BE2C (cell line): ENCODE measurements at regions not wholly inside any gene's neighbourhood (a gene's known extent, or its start where the extent isn't known, plus 50 kb on each side); places are given as distances from the start of the nearest gene placed in this dataset.
A peak's percentile ranks its signal among the peaks of the same experiment; 100 is the strongest.

ENCODE experiments used
- DNase-seq: peaks from one replicate; pipeline ENCODE4 v3.0.0-alpha.2; 2020
- H3K27me3 ChIP-seq: fragments of 250-450 bp; sonication (Bioruptor Pico); 2 replicates; pipeline ENCODE4 v1.5.1; 2020; ENCODE audit warnings: mild to moderate bottlenecking
- H3K36me3 ChIP-seq: fragments of 250-450 bp; sonication (Bioruptor Pico); 2 replicates; pipeline ENCODE4 v1.5.1; 2020; ENCODE audit warnings: mild to moderate bottlenecking
- H3K4me1 ChIP-seq: fragments of 250-450 bp; sonication (Bioruptor Pico); 2 replicates; pipeline ENCODE4 v1.5.1; 2020
- H3K4me3 ChIP-seq: 2 replicates; pipeline ENCODE4 v1.5.1; 2011; ENCODE audit warnings: low read depth, low read length
- H3K9me3 ChIP-seq: fragments of 250-450 bp; sonication (Bioruptor Pico); 2 replicates; pipeline ENCODE4 v1.5.1; 2020
- TF ChIP-seq, protein P1 (sequence below): IDR thresholded peaks from 2 replicates; pipeline ENCODE4 v1.5.1; 2012; ENCODE audit warnings: mild to moderate bottlenecking, low read depth, low read length

DNA sequence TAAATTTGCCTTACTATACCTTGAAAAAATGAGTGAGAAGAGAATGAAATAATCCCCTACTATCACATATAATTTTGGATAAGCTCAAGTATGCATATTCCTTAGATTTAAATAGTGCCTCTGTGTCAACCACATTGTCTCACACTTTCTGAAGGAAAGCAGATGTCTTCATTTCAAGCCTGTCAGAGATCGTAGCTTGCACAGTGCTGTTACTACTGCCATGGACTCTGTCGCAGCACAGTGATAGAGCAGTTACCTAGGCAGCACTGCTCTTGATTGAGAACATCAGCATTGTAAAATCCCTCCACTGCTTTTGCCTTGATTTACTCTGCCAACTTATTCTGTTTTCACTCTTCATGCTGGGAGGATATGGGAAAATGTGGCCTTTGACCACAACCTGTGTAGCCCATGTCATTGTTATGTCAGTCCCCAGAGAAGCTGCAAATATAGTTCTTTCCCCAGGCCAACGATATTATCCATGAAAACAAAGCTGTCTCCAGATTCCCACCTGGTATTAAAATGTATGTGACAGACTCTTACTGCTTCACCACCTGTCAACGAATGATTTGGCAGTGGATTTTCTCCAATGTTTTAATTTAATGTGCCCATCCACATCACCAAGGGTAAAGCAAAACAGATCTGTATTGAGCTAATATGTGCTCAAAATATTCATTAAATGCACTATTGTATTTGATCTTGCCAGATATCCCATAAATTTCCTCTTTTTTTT is 675.7 kb downstream of the METTL4 start:
- Histone ChIP-seq H3K36me3 (no peaks in the 10 kb centered on the region), H3K9me3 (no peaks in the 10 kb centered on the region), H3K27me3 (no peaks in the 10 kb centered on the region), H3K4me3 (no peak overlapping the region), H3K4me1 (no peaks in the 10 kb centered on the region)
- TF ChIP-seq, protein P1, sequence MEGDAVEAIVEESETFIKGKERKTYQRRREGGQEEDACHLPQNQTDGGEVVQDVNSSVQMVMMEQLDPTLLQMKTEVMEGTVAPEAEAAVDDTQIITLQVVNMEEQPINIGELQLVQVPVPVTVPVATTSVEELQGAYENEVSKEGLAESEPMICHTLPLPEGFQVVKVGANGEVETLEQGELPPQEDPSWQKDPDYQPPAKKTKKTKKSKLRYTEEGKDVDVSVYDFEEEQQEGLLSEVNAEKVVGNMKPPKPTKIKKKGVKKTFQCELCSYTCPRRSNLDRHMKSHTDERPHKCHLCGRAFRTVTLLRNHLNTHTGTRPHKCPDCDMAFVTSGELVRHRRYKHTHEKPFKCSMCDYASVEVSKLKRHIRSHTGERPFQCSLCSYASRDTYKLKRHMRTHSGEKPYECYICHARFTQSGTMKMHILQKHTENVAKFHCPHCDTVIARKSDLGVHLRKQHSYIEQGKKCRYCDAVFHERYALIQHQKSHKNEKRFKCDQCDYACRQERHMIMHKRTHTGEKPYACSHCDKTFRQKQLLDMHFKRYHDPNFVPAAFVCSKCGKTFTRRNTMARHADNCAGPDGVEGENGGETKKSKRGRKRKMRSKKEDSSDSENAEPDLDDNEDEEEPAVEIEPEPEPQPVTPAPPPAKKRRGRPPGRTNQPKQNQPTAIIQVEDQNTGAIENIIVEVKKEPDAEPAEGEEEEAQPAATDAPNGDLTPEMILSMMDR, result no peak
- no peak for DNase-seq

DNA sequence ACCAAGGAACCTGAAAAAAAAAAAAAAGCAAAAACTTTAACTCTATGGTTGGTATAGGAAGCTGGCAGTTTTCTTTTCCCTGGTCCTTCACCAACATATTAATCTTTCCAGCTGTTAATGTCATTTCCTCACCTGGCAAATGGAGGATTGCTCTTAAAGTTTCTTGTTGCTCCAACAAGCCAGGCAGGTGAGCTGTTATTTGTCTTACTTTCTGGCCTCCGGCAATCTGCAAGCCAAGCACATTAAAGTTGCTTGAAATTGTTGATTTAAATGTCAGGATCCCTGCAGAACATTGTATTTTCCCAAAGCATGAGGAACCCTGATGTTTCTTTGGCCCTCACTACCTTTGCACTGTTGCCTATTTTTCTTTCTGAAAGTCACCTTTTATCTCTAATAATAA is 664.9 kb downstream of the METTL4 start:
- Histone ChIP-seq H3K36me3 (no peaks in the 10 kb centered on the region), H3K9me3 (no peaks in the 10 kb centered on the region), H3K27me3 (no peaks in the 10 kb centered on the region), H3K4me3 (no peak overlapping the region), H3K4me1 (no peaks in the 10 kb centered on the region)
- TF ChIP-seq, protein P1, result no peak
- DNase-seq, result no peak

DNA sequence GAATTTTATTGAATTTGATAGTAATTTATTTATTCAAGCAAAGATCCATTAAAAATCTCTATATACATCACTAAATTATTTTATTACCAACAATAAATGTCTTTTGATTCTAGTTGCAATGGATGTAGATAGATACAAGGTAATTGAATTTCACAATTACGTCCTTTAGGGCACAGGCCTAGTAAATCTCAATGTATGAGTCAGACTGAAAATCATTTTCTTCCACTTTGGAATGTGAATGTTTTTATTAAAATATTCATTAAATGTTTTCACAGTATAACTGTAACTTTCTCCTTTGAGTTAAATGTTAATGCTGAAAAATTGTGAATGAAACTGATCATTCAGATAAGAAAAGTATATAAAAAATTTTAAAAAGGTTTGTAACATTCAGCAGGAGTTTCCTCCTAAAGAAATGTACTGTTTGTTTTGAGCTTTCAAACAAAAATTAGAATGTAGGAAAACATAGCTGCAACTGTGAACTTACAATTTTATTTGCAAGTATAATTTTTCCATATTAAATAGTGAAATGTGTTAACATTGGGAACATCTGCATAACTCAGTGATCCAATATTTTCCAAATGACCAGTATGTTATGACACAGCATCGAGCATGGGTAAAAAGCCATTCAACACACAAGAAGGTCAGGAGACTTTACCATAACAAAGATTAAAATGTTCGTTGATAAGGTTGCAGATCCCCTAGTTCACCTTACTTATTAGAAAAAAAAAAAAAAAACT is 663.7 kb downstream of the METTL4 start:
- DNase-seq, result no peak
- Histone ChIP-seq H3K4me3 (no peak overlapping the region), H3K9me3 (no peaks in the 10 kb centered on the region), H3K4me1 (no peaks in the 10 kb centered on the region), H3K36me3 (no peaks in the 10 kb centered on the region), H3K27me3 (no peaks in the 10 kb centered on the region)
- TF ChIP-seq, protein P1, result no peak

DNA sequence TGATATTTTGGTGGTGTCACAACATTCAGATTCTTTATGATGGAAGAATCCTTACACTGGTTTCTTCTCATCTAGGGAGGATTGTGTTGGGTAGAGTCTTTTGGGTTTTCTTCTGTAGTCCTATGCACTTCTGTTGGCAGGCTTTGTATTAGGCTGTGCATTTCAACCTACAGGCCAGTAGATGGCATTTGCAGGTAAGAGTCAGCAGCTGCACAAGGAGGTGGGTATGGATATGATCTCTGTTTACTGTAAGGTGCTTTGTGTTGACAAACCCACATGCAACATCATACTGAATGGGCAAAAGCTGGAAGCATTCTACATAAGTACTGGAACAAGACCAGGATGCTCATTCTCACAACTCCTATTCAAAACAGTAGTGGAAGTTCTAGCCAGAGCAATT is 656.8 kb downstream of the METTL4 start:
- TF ChIP-seq, protein P1, result 0 out of 2 replicates have a peak, but pooled peaks have one; percentile 3
- DNase-seq, result no peak
- H3K4me1 ChIP-seq, result no peaks in the 10 kb centered on the region
- no peaks in the 10 kb centered on the region for H3K36me3 ChIP-seq
- H3K4me3 ChIP-seq, result no peak overlapping the region
- H3K9me3 ChIP-seq, result no peaks in the 10 kb centered on the region
- H3K27me3 ChIP-seq, result no peaks in the 10 kb centered on the region

DNA sequence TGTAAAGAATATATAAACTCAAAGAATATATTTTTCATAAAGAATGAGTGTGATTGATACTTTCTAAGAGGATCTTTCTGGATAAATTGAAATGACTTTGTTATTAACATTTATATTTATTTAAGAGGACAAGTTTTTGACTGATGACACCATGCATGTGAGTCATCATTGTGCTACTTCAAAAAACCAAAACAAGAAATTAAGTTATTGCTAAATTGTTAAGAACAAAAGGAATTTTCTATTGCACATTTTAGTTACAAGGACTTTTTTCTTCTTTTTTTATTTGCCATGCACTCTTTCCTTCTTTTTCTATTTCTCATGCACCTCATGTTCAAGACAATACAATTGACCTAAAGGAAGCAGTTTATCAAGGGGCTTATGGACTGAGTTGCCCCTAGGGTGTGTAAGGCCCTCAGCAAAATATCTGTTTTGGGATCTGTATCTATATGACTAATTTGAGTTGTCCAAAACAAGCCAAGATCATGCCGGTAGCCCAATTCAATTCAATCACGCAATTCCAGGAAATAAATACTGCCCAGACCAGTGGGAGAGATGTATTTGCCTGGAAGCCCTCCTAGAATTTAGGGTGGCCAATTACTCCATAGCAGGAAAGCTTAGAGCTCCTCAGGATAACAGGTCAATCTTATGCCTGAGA is 654.3 kb downstream of the METTL4 start:
- Histone ChIP-seq H3K4me3 (no peak overlapping the region), H3K9me3 (no peaks in the 10 kb centered on the region), H3K4me1 (no peaks in the 10 kb centered on the region), H3K36me3 (no peaks in the 10 kb centered on the region), H3K27me3 (no peaks in the 10 kb centered on the region)
- TF ChIP-seq, protein P1, result no peak
- DNase-seq, result no peak

DNA sequence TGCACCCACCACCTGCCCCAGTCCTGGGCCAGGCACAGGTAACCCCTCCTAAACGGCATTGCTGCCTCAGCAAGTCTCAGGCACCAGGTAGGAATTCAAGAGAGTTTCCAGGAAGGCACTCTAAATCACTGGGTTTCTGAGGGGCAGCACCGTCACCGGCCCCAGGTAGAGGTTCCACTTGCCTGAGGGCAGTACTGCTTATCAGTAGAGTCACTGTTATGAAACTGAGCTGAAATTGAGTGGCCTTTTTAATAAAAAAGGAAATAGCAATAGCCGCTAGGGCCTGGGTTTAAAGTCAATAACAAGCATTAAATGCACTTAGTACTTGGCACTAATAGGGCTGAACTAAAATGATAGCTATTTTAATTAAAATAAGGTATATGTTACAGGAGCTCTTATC is 653.7 kb downstream of the METTL4 start:
- no peaks in the 10 kb centered on the region for H3K9me3 ChIP-seq

More for the DNA sequence above, 653.7 kb downstream of the METTL4 start:
- no peak overlapping the region for H3K4me3 ChIP-seq
- no peak for DNase-seq
- TF ChIP-seq, protein P1, result no peak
- H3K36me3 ChIP-seq, result no peaks in the 10 kb centered on the region
- H3K27me3 ChIP-seq, result no peaks in the 10 kb centered on the region
- no peaks in the 10 kb centered on the region for H3K4me1 ChIP-seq
